B cell (primary cell): ENCODE measurements at regions not wholly inside any gene's neighbourhood (a gene's known extent, or its start where the extent isn't known, plus 50 kb on each side); places are given as distances from the start of the nearest gene placed in this dataset.

Experiments
- ATAC-seq: fragments of 200-7000 bp; cut with Tn5 transposase; one replicate; pipeline ENCODE4 v1.10.0; 2021; ENCODE audit warnings: low read depth, mild to moderate bottlenecking, moderate number of reproducible peaks, moderate library complexity
- CTCF ChIA-PET: fragments of 350-600 bp; sonication (Branson Sonifier 250); formaldehyde crosslinking; loops from one replicate; lab custom pipeline; 2021; ENCODE audit warnings: antibody characterized with exemption, inconsistent platforms; lab: Charles Lee
- POLR2A ChIA-PET: fragments of 350-600 bp; sonication (Branson Sonifier 250); formaldehyde crosslinking; loops from one replicate; lab custom pipeline; 2021; ENCODE audit warnings: antibody characterized with exemption; lab: Charles Lee
- DNase-seq: peaks from one replicate; pipeline ENCODE4 v3.0.0; 2013
- H2AFZ ChIP-seq: 2 replicates; pipeline ENCODE4 v1.6.1; 2012; ENCODE audit warnings: mild to moderate bottlenecking, low read depth, low read length; ENCODE audit not compliant: insufficient read depth, poor library complexity, severe bottlenecking
- H3K27ac ChIP-seq, 2 donors: 1 replicate in 1 of 2; 2 replicates in 1 of 2; pipeline ENCODE4 v1.5.1; 2012 to 2013; ENCODE audit warnings: low read length in 2 of 2, mild to moderate bottlenecking in 2 of 2, moderate library complexity in 1 of 2
- H3K27me3 ChIP-seq, 4 experiments: fragments of 200-600 bp in 1 of 4; sonication (generic) in 1 of 4; replicated peaks in 1 of 4; 1 replicate in 2 of 4; 2 replicates in 2 of 4; pipeline versions ENCODE4 v1.6.1 to v1.7.0; 2013 to 2016; ENCODE audit warnings: low read length in 3 of 4, mild to moderate bottlenecking in 2 of 4, mixed read lengths in 1 of 4, moderate library complexity in 1 of 4; ENCODE audit not compliant: insufficient read depth in 4 of 4, control insufficient read depth in 3 of 4; ENCODE audit errors: control extremely low read depth in 1 of 4
- H3K36me3 ChIP-seq, 2 experiments: replicated peaks in 1 of 2; 1 replicate in 1 of 2; 2 replicates in 1 of 2; pipeline versions ENCODE4 v1.6.1 to v1.7.1; 2013; ENCODE audit warnings: low read length in 1 of 2; ENCODE audit not compliant: insufficient read depth in 2 of 2, control insufficient read depth in 1 of 2; ENCODE audit errors: control extremely low read depth in 1 of 2, extremely low read depth in 1 of 2
- H3K4me1 ChIP-seq, 2 donors: fragments of 200-600 bp in 1 of 2; sonication (generic) in 1 of 2; 1 replicate in 1 of 2; 2 replicates in 1 of 2; pipeline versions ENCODE4 v1.5.1 to v1.6.1; 2013 to 2017; ENCODE audit warnings: low read length in 2 of 2; ENCODE audit not compliant: control insufficient read depth in 2 of 2, insufficient read depth in 2 of 2
- H3K4me2 ChIP-seq: replicated peaks from 2 replicates; pipeline ENCODE3; 2012; ENCODE audit warnings: mild to moderate bottlenecking, low read depth, low read length; ENCODE audit not compliant: poor library complexity, severe bottlenecking
- H3K4me3 ChIP-seq, 5 experiments: fragments of 200-600 bp in 1 of 5; sonication (generic) in 1 of 5; 1 replicate in 3 of 5; 2 replicates in 2 of 5; pipeline versions ENCODE4 v1.5.1 to v1.7.0; 2011 to 2016; ENCODE audit warnings: low read length in 4 of 5, mild to moderate bottlenecking in 4 of 5, low read depth in 2 of 5, control low read depth in 1 of 5, moderate library complexity in 1 of 5; ENCODE audit not compliant: insufficient read depth in 1 of 5; ENCODE audit errors: control extremely low read depth in 1 of 5, extremely low read depth in 1 of 5
- H3K79me2 ChIP-seq: fragments of 200-600 bp; sonication (generic); one replicate; pipeline ENCODE4 v1.6.0; 2016; ENCODE audit warnings: low read length; ENCODE audit not compliant: control insufficient read depth, insufficient read depth
- H3K9ac ChIP-seq: fragments of 200-600 bp; sonication (generic); 2 replicates; pipeline ENCODE4 v1.6.1; 2017; ENCODE audit warnings: mild to moderate bottlenecking, low read length, moderate library complexity
- H3K9me3 ChIP-seq, 3 donors: one replicate each; pipeline versions ENCODE4 v1.6.1 to v1.7.1; 2013; ENCODE audit warnings: low read length in 2 of 3; ENCODE audit not compliant: control insufficient read depth in 2 of 3, insufficient read depth in 1 of 3; ENCODE audit errors: control extremely low read depth in 1 of 3
- H4K20me1 ChIP-seq: 2 replicates; pipeline ENCODE4 v1.6.0; 2012; ENCODE audit warnings: mild to moderate bottlenecking, low read length; ENCODE audit not compliant: insufficient read depth, control insufficient read depth, poor library complexity, severe bottlenecking
- H3K27ac Mint-ChIP-seq: one replicate; pipeline ENCODE4 v1.8.0; 2021; ENCODE audit warnings: mixed read lengths
- H3K27me3 Mint-ChIP-seq: one replicate; pipeline ENCODE4 v1.8.0; 2021; ENCODE audit warnings: mixed read lengths
- H3K4me1 Mint-ChIP-seq: one replicate; pipeline ENCODE4 v1.8.0; 2021; ENCODE audit warnings: mixed read lengths
- H3K4me3 Mint-ChIP-seq: one replicate; pipeline ENCODE4 v1.8.0; 2021; ENCODE audit warnings: mixed read lengths
- H3K9me3 Mint-ChIP-seq: one replicate; pipeline ENCODE4 v1.8.0; 2022; ENCODE audit warnings: mixed read lengths; ENCODE audit not compliant: insufficient read depth
- EZH2 ChIP-seq: IDR thresholded peaks from 2 replicates; pipeline ENCODE4 v1.6.1; 2012; ENCODE audit warnings: borderline replicate concordance, low read depth, mild to moderate bottlenecking, moderate library complexity, low read length; ENCODE audit not compliant: insufficient read depth, poor library complexity, severe bottlenecking
- WGBS: methylation state at CpG from one replicate; pipeline ENCODE4 v1.1.5; 2013; ENCODE audit warnings: missing lambda C conversion rate; ENCODE audit not compliant: insufficient coverage; 5-methylcytosine and 5-hydroxymethylcytosine counted together
- intact Hi-C: fragments of 100-400 bp; cut with micrococcal nuclease; formaldehyde crosslinking; loops from one replicate; pipeline ENCODE4 v1.10.0; 2022
- TF ChIP-seq, protein P1 (sequence below): fragments of 200-600 bp; IDR thresholded peaks from one replicate; pipeline ENCODE4 v1.8.0; 2022; ENCODE audit warnings: antibody characterized with exemption, mild to moderate bottlenecking

DNA sequence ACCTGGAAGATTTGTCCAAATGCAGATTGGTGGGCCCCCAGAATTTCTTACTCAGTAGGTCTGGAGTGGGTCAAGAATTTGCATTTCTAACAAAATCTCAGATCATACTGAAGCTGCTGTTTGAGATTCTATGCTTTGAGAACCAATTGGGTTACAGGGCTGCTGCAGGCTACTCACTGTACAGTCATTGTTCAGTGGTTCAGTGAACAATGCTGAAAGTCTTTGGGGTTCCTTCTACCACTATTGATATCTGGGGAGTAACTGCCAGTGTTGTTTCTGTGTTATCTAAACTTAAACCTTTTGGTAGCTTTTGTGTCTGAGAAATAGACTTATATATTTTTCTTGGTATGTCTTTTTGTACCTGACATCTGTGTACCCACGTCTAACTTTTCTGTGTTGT, 187.5 kb downstream of the TANC2 start:
- Mint-ChIP-seq H3K4me3 (no peak overlapping the region), H3K4me1 (peaks cover 17% of the 10 kb centered on the region), H3K9me3 (no peaks in the 10 kb centered on the region), H3K27me3 (no peaks in the 10 kb centered on the region), H3K27ac (no peak overlapping the region)
- no peak for DNase-seq
- Histone ChIP-seq H3K36me3 (no peaks in the 10 kb centered on the region), H3K79me2 (no peaks in the 10 kb centered on the region), H3K27me3 (no peaks in the 10 kb centered on the region), H3K4me3 (no peak overlapping the region), H3K4me2 (no peak overlapping the region), H3K9me3 (no peaks in the 10 kb centered on the region), H2AFZ (no peak overlapping the region), H3K9ac (no peak overlapping the region), H3K27ac (no peak overlapping the region), H4K20me1 (no peaks in the 10 kb centered on the region), H3K4me1 (peaks cover 0 to 6% of the 10 kb centered on the region in 2 donors)
- ChIA-PET CTCF (no interaction called here), POLR2A (no interaction called here)
- TF ChIP-seq, protein P1, sequence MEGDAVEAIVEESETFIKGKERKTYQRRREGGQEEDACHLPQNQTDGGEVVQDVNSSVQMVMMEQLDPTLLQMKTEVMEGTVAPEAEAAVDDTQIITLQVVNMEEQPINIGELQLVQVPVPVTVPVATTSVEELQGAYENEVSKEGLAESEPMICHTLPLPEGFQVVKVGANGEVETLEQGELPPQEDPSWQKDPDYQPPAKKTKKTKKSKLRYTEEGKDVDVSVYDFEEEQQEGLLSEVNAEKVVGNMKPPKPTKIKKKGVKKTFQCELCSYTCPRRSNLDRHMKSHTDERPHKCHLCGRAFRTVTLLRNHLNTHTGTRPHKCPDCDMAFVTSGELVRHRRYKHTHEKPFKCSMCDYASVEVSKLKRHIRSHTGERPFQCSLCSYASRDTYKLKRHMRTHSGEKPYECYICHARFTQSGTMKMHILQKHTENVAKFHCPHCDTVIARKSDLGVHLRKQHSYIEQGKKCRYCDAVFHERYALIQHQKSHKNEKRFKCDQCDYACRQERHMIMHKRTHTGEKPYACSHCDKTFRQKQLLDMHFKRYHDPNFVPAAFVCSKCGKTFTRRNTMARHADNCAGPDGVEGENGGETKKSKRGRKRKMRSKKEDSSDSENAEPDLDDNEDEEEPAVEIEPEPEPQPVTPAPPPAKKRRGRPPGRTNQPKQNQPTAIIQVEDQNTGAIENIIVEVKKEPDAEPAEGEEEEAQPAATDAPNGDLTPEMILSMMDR = no peak
- TF ChIP-seq EZH2 = no peak
- no CpG with 5 or more reads among the region's 1 CpG for WGBS
- intact Hi-C loops = no loop called here
- no peak for ATAC-seq

DNA sequence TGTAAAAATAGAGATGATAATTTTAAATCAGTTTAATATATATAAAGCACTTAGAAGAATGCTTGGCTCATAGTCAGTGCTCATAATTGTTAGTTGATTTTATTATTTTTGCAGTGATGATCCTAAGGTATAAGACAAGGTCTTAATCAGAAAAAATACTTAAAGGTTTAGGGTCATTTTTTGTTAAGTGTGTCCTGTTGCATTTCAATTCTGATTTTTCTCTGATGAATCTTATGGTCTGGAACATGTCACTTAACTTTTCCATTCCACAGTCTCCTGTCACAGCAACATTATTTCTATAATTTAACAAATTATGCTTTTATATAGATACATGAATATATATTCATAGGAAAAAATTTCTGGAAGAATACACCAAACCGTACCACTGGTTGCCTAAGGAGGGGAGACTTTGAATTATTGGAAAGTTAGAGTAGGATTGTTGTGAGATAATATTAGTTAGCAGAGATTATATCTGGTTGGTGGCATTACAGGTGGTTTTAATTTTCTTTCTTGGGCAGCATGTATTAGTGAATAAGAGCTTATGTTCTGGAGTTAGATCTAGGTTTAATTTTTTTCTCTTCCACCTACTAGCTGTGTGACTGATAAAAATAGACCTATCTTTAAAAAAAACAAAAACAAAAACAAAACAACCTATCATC, 188.7 kb downstream of the TANC2 start:
- intact Hi-C loops = no loop called here
- no peaks in the 10 kb centered on the region for H3K9me3 ChIP-seq
- no peaks in the 10 kb centered on the region for H3K36me3 ChIP-seq
- Mint-ChIP-seq H3K4me3 (no peak overlapping the region), H3K27me3 (no peaks in the 10 kb centered on the region), H3K9me3 (no peaks in the 10 kb centered on the region), H3K4me1 (peaks cover 17% of the 10 kb centered on the region), H3K27ac (no peak overlapping the region)
- H3K4me2 ChIP-seq = no peak overlapping the region
- DNase-seq (no peak), ATAC-seq (no peak)
- H3K4me1 ChIP-seq = peaks cover 0 to 6% of the 10 kb centered on the region in 2 donors
- no peak overlapping the region for H3K4me3 ChIP-seq
- no CpG with 5 or more reads among the region's 1 CpG for WGBS
- ChIA-PET POLR2A (no interaction called here), CTCF (no interaction called here)
- no peaks in the 10 kb centered on the region for H4K20me1 ChIP-seq
- H2AFZ ChIP-seq = no peak overlapping the region
- no peaks in the 10 kb centered on the region for H3K27me3 ChIP-seq
- H3K9ac ChIP-seq = no peak overlapping the region
- no peak overlapping the region for H3K27ac ChIP-seq
- H3K79me2 ChIP-seq = no peaks in the 10 kb centered on the region
- TF ChIP-seq EZH2 = no peak
- TF ChIP-seq, protein P1 = no peak
